H1 (cell line): ENCODE measurements at regions not wholly inside any gene's neighbourhood (a gene's known extent, or its start where the extent isn't known, plus 50 kb on each side); places are given as distances from the start of the nearest gene placed in this dataset.

Experiments
- CTCF ChIA-PET: fragments of 300-600 bp; sonication (Branson Sonifier 250); formaldehyde crosslinking; loops from one replicate; lab custom pipeline; 2021; ENCODE audit not compliant: partially characterized antibody; lab: Charles Lee
- POLR2A ChIA-PET: fragments of 300-600 bp; sonication (Branson Sonifier 250); formaldehyde crosslinking; loops from one replicate; lab custom pipeline; 2021; ENCODE audit warnings: inconsistent platforms; ENCODE audit not compliant: partially characterized antibody; lab: Charles Lee
- DNase-seq, 2 experiments: peaks; one replicate each; pipeline versions ENCODE4 v3.0.0 to v3.0.0-alpha.2; 2010 to 2022; ENCODE audit warnings: low spot score in 2 of 2, low read depth in 1 of 2, mixed read lengths in 1 of 2
- FAIRE-seq: peaks from 2 replicates; lab custom pipeline; 2011; peaks lifted over from hg19 to GRCh38; lab: Jason Lieb, UNC
- H2AFZ ChIP-seq: 2 replicates; pipeline ENCODE4 v1.8.1; 2012; ENCODE audit warnings: low read length, inconsistent platforms
- H2AK5ac ChIP-seq: 2 replicates; pipeline ENCODE4 v1.6.1; 2013; ENCODE audit warnings: low read depth, low read length
- H2BK120ac ChIP-seq: replicated peaks from 2 replicates; pipeline ENCODE3; 2013; ENCODE audit warnings: low read depth, low read length, inconsistent platforms
- H2BK12ac ChIP-seq: 2 replicates; pipeline ENCODE4 v1.6.1; 2013; ENCODE audit warnings: low read depth, low read length
- H2BK15ac ChIP-seq: 2 replicates; pipeline ENCODE4 v1.6.1; 2013; ENCODE audit warnings: low read length
- H2BK20ac ChIP-seq: 2 replicates; pipeline ENCODE4 v1.6.1; 2013; ENCODE audit warnings: low read length
- H2BK5ac ChIP-seq: 2 replicates; pipeline ENCODE4 v1.6.1; 2013; ENCODE audit warnings: low read depth, low read length
- H3K14ac ChIP-seq: 2 replicates; pipeline ENCODE4 v1.6.1; 2013; ENCODE audit warnings: inconsistent platforms; ENCODE audit not compliant: insufficient read length
- H3K18ac ChIP-seq: 2 replicates; pipeline ENCODE4 v1.6.1; 2013; ENCODE audit warnings: low read length; ENCODE audit errors: extremely low read depth
- H3K23ac ChIP-seq: 2 replicates; pipeline ENCODE4 v1.6.1; 2013; ENCODE audit warnings: inconsistent platforms; ENCODE audit not compliant: insufficient read length
- H3K23me2 ChIP-seq: 2 replicates; pipeline ENCODE4 v1.6.1; 2013; ENCODE audit warnings: low read depth, low read length
- H3K27ac ChIP-seq: 2 replicates; pipeline ENCODE4 v1.6.1; 2011; ENCODE audit warnings: low read depth, low read length, inconsistent platforms
- H3K27me3 ChIP-seq, 4 experiments: replicated peaks in 1 of 4; 1 replicate in 1 of 4; 2 replicates in 3 of 4; pipeline versions ENCODE4 v1.6.1 to v1.8.1; 2011 to 2013; ENCODE audit warnings: low read length in 3 of 4, mild to moderate bottlenecking in 3 of 4, inconsistent platforms in 2 of 4, mixed read lengths in 2 of 4, moderate library complexity in 1 of 4; ENCODE audit not compliant: control insufficient read depth in 3 of 4, insufficient read depth in 3 of 4; ENCODE audit errors: extremely low read depth in 1 of 4
- H3K36me3 ChIP-seq, 4 experiments: 2 replicates each; pipeline versions ENCODE4 v1.6.1 to v1.8.1; 2011 to 2013; ENCODE audit warnings: mild to moderate bottlenecking in 4 of 4, low read length in 3 of 4, moderate library complexity in 2 of 4, control low read depth in 1 of 4, inconsistent platforms in 1 of 4; ENCODE audit not compliant: insufficient read depth in 4 of 4, control insufficient read depth in 2 of 4
- H3K4ac ChIP-seq: replicated peaks from 2 replicates; pipeline ENCODE3; 2013; ENCODE audit warnings: low read length, low read depth, mixed read lengths, inconsistent platforms; ENCODE audit not compliant: insufficient read length
- H3K4me1 ChIP-seq, 4 experiments: replicated peaks in 1 of 4; 1 replicate in 1 of 4; 2 replicates in 3 of 4; pipeline versions ENCODE4 v1.6.1 to v1.8.1; 2011 to 2013; ENCODE audit warnings: low read length in 3 of 4, inconsistent platforms in 2 of 4, mixed read lengths in 1 of 4; ENCODE audit not compliant: insufficient read depth in 4 of 4, control insufficient read depth in 3 of 4
- H3K4me2 ChIP-seq, 2 experiments: 2 replicates each; pipeline versions ENCODE4 v1.6.1 to v1.8.1; 2011 to 2013; ENCODE audit warnings: low read depth in 2 of 2, low read length in 2 of 2, control low read depth in 1 of 2, inconsistent platforms in 1 of 2, mild to moderate bottlenecking in 1 of 2; ENCODE audit not compliant: insufficient read depth in 1 of 2
- H3K4me3 ChIP-seq, 4 experiments: fragments of 200-600, 300-600 bp in 1 of 4; sonication (generic), shearing (Covaris generic), sonication (Bioruptor Twin) in 1 of 4; 2 replicates each; pipeline versions ENCODE4 v1.5.1 to v1.8.1; 2011 to 2016; ENCODE audit warnings: low read length in 4 of 4, low read depth in 3 of 4, control low read depth in 2 of 4, inconsistent platforms in 2 of 4, mild to moderate bottlenecking in 2 of 4, mixed read lengths in 1 of 4, moderate library complexity in 1 of 4; ENCODE audit not compliant: insufficient read depth in 2 of 4; ENCODE audit errors: extremely low read depth in 1 of 4
- H3K56ac ChIP-seq: replicated peaks from 2 replicates; pipeline ENCODE3; 2013; ENCODE audit warnings: low read depth, mild to moderate bottlenecking, mixed read lengths, low read length, inconsistent platforms; ENCODE audit not compliant: insufficient read length
- H3K79me1 ChIP-seq: 2 replicates; pipeline ENCODE4 v1.6.1; 2013; ENCODE audit warnings: low read depth, low read length, control low read depth
- H3K79me2 ChIP-seq, 2 experiments: 2 replicates each; pipeline versions ENCODE4 v1.6.1 to v1.8.1; 2012 to 2013; ENCODE audit warnings: low read length in 2 of 2, mild to moderate bottlenecking in 2 of 2, inconsistent platforms in 1 of 2; ENCODE audit not compliant: insufficient read depth in 2 of 2, control insufficient read depth in 1 of 2
- H3K9ac ChIP-seq, 4 experiments: replicated peaks in 1 of 4; 1 replicate in 1 of 4; 2 replicates in 3 of 4; pipeline versions ENCODE4 v1.6.1 to v1.8.1; 2011 to 2013; ENCODE audit warnings: low read depth in 3 of 4, low read length in 3 of 4, control low read depth in 2 of 4, mild to moderate bottlenecking in 2 of 4, moderate library complexity in 2 of 4, inconsistent platforms in 1 of 4; ENCODE audit errors: extremely low read depth in 1 of 4
- H3K9me3 ChIP-seq, 2 experiments: 2 replicates each; pipeline versions ENCODE4 v1.6.1 to v1.8.1; 2012 to 2013; ENCODE audit warnings: mild to moderate bottlenecking in 2 of 2, moderate library complexity in 2 of 2, control low read depth in 1 of 2, inconsistent platforms in 1 of 2, low read depth in 1 of 2, low read length in 1 of 2, mixed read lengths in 1 of 2; ENCODE audit not compliant: insufficient read depth in 2 of 2
- H4K20me1 ChIP-seq, 2 experiments: replicated peaks in 1 of 2; 2 replicates each; pipeline versions ENCODE3 to v1.8.1; 2011 to 2013; ENCODE audit warnings: inconsistent platforms in 2 of 2, low read length in 2 of 2, mild to moderate bottlenecking in 1 of 2; ENCODE audit not compliant: insufficient read depth in 2 of 2, control insufficient read depth in 1 of 2
- H4K5ac ChIP-seq: 2 replicates; pipeline ENCODE4 v1.6.1; 2013; ENCODE audit warnings: low read length, low read depth, mixed read lengths, inconsistent platforms; ENCODE audit not compliant: insufficient read length
- H4K8ac ChIP-seq: 2 replicates; pipeline ENCODE4 v1.8.0; 2013; ENCODE audit warnings: mild to moderate bottlenecking, moderate library complexity, low read length, inconsistent platforms; ENCODE audit not compliant: insufficient read depth; ENCODE audit errors: extremely low read depth
- H4K91ac ChIP-seq: replicated peaks from 2 replicates; pipeline ENCODE3; 2013; ENCODE audit warnings: low read length, mixed read lengths, inconsistent platforms; ENCODE audit not compliant: insufficient read length
- CHD1 ChIP-seq: IDR thresholded peaks from 2 replicates; pipeline ENCODE4 v1.6.1; 2012; ENCODE audit warnings: low read depth, low read length, improper control_type of control experiment
- CREB1 ChIP-seq: IDR thresholded peaks from 2 replicates; pipeline ENCODE4 v1.6.1; 2012; ENCODE audit warnings: inconsistent platforms
- FOSL1 ChIP-seq: IDR thresholded peaks from 2 replicates; pipeline ENCODE4 v1.6.1; 2011; ENCODE audit warnings: mild to moderate bottlenecking, low read depth, low read length, moderate library complexity; ENCODE audit not compliant: insufficient read depth
- SP1 ChIP-seq: IDR thresholded peaks from 2 replicates; pipeline ENCODE4 v1.6.1; 2011; ENCODE audit warnings: low read depth, low read length

GRCh38 chr4:67403342-67403741 lies 142.0 kb downstream of the CENPC start:
- Histone ChIP-seq H3K36me3 (no peaks in the 10 kb centered on the region), H2AFZ (no peak overlapping the region), H3K4me2 (no peak overlapping the region), H3K9ac (no peak overlapping the region), H4K20me1 (no peaks in the 10 kb centered on the region), H3K79me1 (no peaks in the 10 kb centered on the region), H2BK20ac (no peak overlapping the region), H4K91ac (no peak overlapping the region), H3K4me1 (no peaks in the 10 kb centered on the region; a peak in 2 of 7 replicates), H2BK12ac (no peak overlapping the region), H2BK120ac (no peak overlapping the region), H3K27ac (no peak overlapping the region), H3K23ac (no peak overlapping the region), H3K4ac (no peak overlapping the region), H2BK15ac (no peak overlapping the region), H3K79me2 (no peaks in the 10 kb centered on the region), H3K27me3 (no peaks in the 10 kb centered on the region), H3K18ac (no peak overlapping the region), H3K14ac (no peak overlapping the region), H2BK5ac (no peak overlapping the region), H4K8ac (no peak overlapping the region), H3K4me3 (no peak overlapping the region), H3K9me3 (no peaks in the 10 kb centered on the region), H3K56ac (no peak overlapping the region), H3K23me2 (no peaks in the 10 kb centered on the region), H2AK5ac (no peak overlapping the region), H4K5ac (no peak overlapping the region)
- FAIRE-seq (no peak), DNase-seq (no peak)
- TF ChIP-seq SP1 (no peak), CREB1 (no peak), CHD1 (no peak), FOSL1 (no peak)
- ChIA-PET CTCF (interaction anchor here (1.3 kb wide), 1 partner anchor 11 kb away, joined by 6 read pairs; no protein-coding TSS in a partner anchor), POLR2A (no interaction called here)
